GM12873 (cell line): ENCODE measurements at regions not wholly inside any gene's neighbourhood (a gene's known extent, or its start where the extent isn't known, plus 50 kb on each side); places are given as distances from the start of the nearest gene placed in this dataset.

ENCODE experiments used
- TF ChIP-seq, protein P1 (sequence below): IDR thresholded peaks from 2 replicates; pipeline ENCODE4 v1.5.1; 2012; ENCODE audit warnings: low read depth, mild to moderate bottlenecking, moderate library complexity, low read length, control low read depth; ENCODE audit not compliant: insufficient read depth; ENCODE audit errors: missing control alignments

DNA sequence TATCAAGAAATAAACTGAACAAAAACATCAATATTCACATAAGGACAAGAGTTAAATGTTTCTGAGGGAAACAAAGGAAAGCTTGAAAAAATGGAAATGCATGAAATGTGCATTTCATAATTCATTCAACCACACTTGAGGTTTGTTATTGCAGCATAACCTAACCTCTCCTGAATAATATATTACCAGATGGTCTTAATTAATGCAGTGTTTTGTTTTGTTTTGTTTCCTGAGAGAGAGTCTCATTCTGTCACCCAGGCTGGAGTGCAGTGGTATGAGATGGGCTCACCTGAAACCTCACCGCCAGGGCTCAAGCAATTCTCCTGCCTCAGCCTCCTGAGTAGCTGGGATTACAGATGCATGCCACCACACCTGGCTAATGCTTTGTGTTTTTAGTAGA lies 139.9 kb upstream of the PIEZO2 start:
- TF ChIP-seq, protein P1, sequence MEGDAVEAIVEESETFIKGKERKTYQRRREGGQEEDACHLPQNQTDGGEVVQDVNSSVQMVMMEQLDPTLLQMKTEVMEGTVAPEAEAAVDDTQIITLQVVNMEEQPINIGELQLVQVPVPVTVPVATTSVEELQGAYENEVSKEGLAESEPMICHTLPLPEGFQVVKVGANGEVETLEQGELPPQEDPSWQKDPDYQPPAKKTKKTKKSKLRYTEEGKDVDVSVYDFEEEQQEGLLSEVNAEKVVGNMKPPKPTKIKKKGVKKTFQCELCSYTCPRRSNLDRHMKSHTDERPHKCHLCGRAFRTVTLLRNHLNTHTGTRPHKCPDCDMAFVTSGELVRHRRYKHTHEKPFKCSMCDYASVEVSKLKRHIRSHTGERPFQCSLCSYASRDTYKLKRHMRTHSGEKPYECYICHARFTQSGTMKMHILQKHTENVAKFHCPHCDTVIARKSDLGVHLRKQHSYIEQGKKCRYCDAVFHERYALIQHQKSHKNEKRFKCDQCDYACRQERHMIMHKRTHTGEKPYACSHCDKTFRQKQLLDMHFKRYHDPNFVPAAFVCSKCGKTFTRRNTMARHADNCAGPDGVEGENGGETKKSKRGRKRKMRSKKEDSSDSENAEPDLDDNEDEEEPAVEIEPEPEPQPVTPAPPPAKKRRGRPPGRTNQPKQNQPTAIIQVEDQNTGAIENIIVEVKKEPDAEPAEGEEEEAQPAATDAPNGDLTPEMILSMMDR: no peak

GRCh38 chr18:11288401-11288800 lies 139.0 kb upstream of the PIEZO2 start:
- TF ChIP-seq, protein P1: no peak

- TF ChIP-seq, protein P1: no peak
These were observed 137.1 kb upstream of the PIEZO2 start for GRCh38 chr18:11286431-11286830.

- TF ChIP-seq, protein P1: no peak
These were observed 135.4 kb upstream of the PIEZO2 start for GRCh38 chr18:11284811-11285210.

GRCh38 chr18:11284349-11284748 lies 135.0 kb upstream of the PIEZO2 start:
- TF ChIP-seq, protein P1: no peak

GRCh38 chr18:11283479-11284161 lies 134.3 kb upstream of the PIEZO2 start:
- TF ChIP-seq, protein P1: no peak

- TF ChIP-seq, protein P1: no peak
These were observed 130.1 kb upstream of the PIEZO2 start for GRCh38 chr18:11279461-11279860.

GRCh38 chr18:11276678-11277077 lies 127.3 kb upstream of the PIEZO2 start:
- TF ChIP-seq, protein P1: no peak
